Thyroid gland (tissue), 4 donors: ENCODE measurements at regions not wholly inside any gene's neighbourhood (a gene's known extent, or its start where the extent isn't known, plus 50 kb on each side); places are given as distances from the start of the nearest gene placed in this dataset.

Experiments
- CTCF ChIP-seq, 6 experiments: fragments of 200-600 bp in 3 of 6; fragments of 450-650 bp in 3 of 6; sonication (generic) in 3 of 6; IDR thresholded peaks; one replicate each; pipeline ENCODE4 v1.5.1; 2016 to 2019; ENCODE audit warnings: antibody characterized with exemption in 6 of 6, mild to moderate bottlenecking in 2 of 6, inconsistent platforms in 1 of 6, moderate library complexity in 1 of 6
- POLR2A ChIP-seq, 2 donors: fragments of 450-650 bp; IDR thresholded peaks; one replicate each; pipeline ENCODE4 v1.6.1; 2017; ENCODE audit warnings: antibody characterized with exemption in 2 of 2, mild to moderate bottlenecking in 2 of 2, moderate library complexity in 1 of 2

GRCh38 chr18:72041313-72042032 lies 502.7 kb downstream of the CBLN2 start:
- no peak for TF ChIP-seq POLR2A (IDR thresholded peaks at IDR 0.05)
- TF ChIP-seq CTCF (IDR thresholded peaks at IDR 0.05), result no peak
